ENCODE measurements at regions not wholly inside any gene's neighbourhood (a gene's known extent, or its start where the extent isn't known, plus 50 kb on each side); places are given as distances from the start of the nearest gene placed in this dataset.
"Not testable (repeated sequence)": the region's sequence is repeated elsewhere in the genome, so short reads cannot be mapped to it uniquely, and the experiment has no call there.

GRCh38 chr14:55898938-55899337 lies 219.3 kb upstream of the PELI2 start:
- DNase-seq (ENCODE audit: low spot score), result no peak

- DNase-seq (ENCODE audit: low spot score), result no peak
These were observed 218.7 kb upstream of the PELI2 start for GRCh38 chr14:55899531-55899930.

GRCh38 chr14:55900749-55901148 lies 217.5 kb upstream of the PELI2 start:
- no peak for DNase-seq (ENCODE audit: low spot score)

GRCh38 chr14:55901291-55901690 lies 216.9 kb upstream of the PELI2 start:
- no peak for DNase-seq (ENCODE audit: low spot score)

GRCh38 chr14:55902241-55902640 lies 216.0 kb upstream of the PELI2 start:
- no peak for DNase-seq (ENCODE audit: low spot score)

GRCh38 chr14:55904086-55904485 lies 214.1 kb upstream of the PELI2 start:
- DNase-seq (ENCODE audit: low spot score), result no peak

GRCh38 chr14:55908106-55908505 lies 210.1 kb upstream of the PELI2 start:
- DNase-seq (ENCODE audit: low spot score), result no peak

- DNase-seq (ENCODE audit: low spot score), result no peak
These were observed 208.3 kb upstream of the PELI2 start for GRCh38 chr14:55909879-55910278.

GRCh38 chr14:55910601-55911243 lies 207.5 kb upstream of the PELI2 start:
- DNase-seq (ENCODE audit: low spot score), result no peak

- no peak for DNase-seq (ENCODE audit: low spot score)
These were observed 206.4 kb upstream of the PELI2 start for GRCh38 chr14:55911776-55912175.

GRCh38 chr14:55912344-55912743 lies 205.9 kb upstream of the PELI2 start:
- DNase-seq (ENCODE audit: low spot score), result no peak

GRCh38 chr14:55913324-55914025 lies 204.7 kb upstream of the PELI2 start:
- DNase-seq (ENCODE audit: low spot score), result no peak

- DNase-seq (ENCODE audit: low spot score), result no peak
These were observed 203.4 kb upstream of the PELI2 start for GRCh38 chr14:55914771-55915170.

- DNase-seq (ENCODE audit: low spot score), result no peak
These were observed 202.8 kb upstream of the PELI2 start for GRCh38 chr14:55915456-55915855.

GRCh38 chr14:55919800-55920199 lies 198.4 kb upstream of the PELI2 start:
- DNase-seq (ENCODE audit: low spot score), result not testable (repeated sequence)

- DNase-seq (ENCODE audit: low spot score), result no peak
These were observed 196.7 kb upstream of the PELI2 start for GRCh38 chr14:55921511-55921910.

- DNase-seq (ENCODE audit: low spot score), result no peak
These were observed 192.2 kb upstream of the PELI2 start for GRCh38 chr14:55926007-55926406.

GRCh38 chr14:55927028-55927427 lies 191.2 kb upstream of the PELI2 start:
- DNase-seq (ENCODE audit: low spot score), result no peak

- DNase-seq (ENCODE audit: low spot score), result no peak
These were observed 189.9 kb upstream of the PELI2 start for GRCh38 chr14:55928276-55928675.

- DNase-seq (ENCODE audit: low spot score), result no peak
These were observed 189.1 kb upstream of the PELI2 start for GRCh38 chr14:55929136-55929535.

GRCh38 chr14:55930016-55930784 lies 188.0 kb upstream of the PELI2 start:
- no peak for DNase-seq (ENCODE audit: low spot score)

- DNase-seq (ENCODE audit: low spot score), result no peak
These were observed 181.5 kb upstream of the PELI2 start for GRCh38 chr14:55936691-55937090.

GRCh38 chr14:55938249-55938791 lies 179.9 kb upstream of the PELI2 start:
- no peak for DNase-seq (ENCODE audit: low spot score)
